Transverse colon (tissue), 4 donors: ENCODE measurements at regions not wholly inside any gene's neighbourhood (a gene's known extent, or its start where the extent isn't known, plus 50 kb on each side); places are given as distances from the start of the nearest gene placed in this dataset.

Experiments used
- CTCF ChIP-seq, 5 experiments: fragments of 200-600 bp in 3 of 5; fragments of 450-650 bp in 2 of 5; sonication (generic) in 3 of 5; IDR thresholded peaks; 1 replicate in 2 of 5; 2 replicates in 3 of 5; pipeline ENCODE4 v1.5.1; 2016 to 2017; ENCODE audit warnings: antibody characterized with exemption in 5 of 5, inconsistent platforms in 3 of 5, mild to moderate bottlenecking in 2 of 5, moderate library complexity in 1 of 5
- POLR2AphosphoS5 ChIP-seq, 3 donors: sonication (generic); formaldehyde crosslinking; IDR thresholded peaks; one replicate each; pipeline ENCODE4 v1.6.1; 2016; ENCODE audit warnings: antibody characterized with exemption in 3 of 3

GRCh38 chr17:53721101-53721500, 101.6 kb upstream of the KIF2B start:
- TF ChIP-seq POLR2AphosphoS5 (IDR thresholded peaks at IDR 0.05): no peak
- no peak for TF ChIP-seq CTCF (IDR thresholded peaks at IDR 0.05)
